WTC11 (cell line): ENCODE measurements at regions not wholly inside any gene's neighbourhood (a gene's known extent, or its start where the extent isn't known, plus 50 kb on each side); places are given as distances from the start of the nearest gene placed in this dataset.
A peak's percentile ranks its signal among the peaks of the same experiment; 100 is the strongest.
"Not testable (repeated sequence)": the region's sequence is repeated elsewhere in the genome, so short reads cannot be mapped to it uniquely, and the experiment has no call there.

ENCODE experiments used
- ATAC-seq: fragments of 200-7000 bp; cut with Tn5 transposase; 2 replicates; pipeline ENCODE4 v1.10.0; 2021; ENCODE audit warnings: mild to moderate bottlenecking, moderate library complexity
- CTCF ChIA-PET: fragments of 300-600 bp; sonication (Branson Sonifier 250); formaldehyde crosslinking; loops from one replicate; lab custom pipeline; 2021; ENCODE audit warnings: antibody characterized with exemption; lab: Charles Lee
- POLR2A ChIA-PET: fragments of 350-600 bp; sonication (Branson Sonifier 250); formaldehyde crosslinking; loops from one replicate; lab custom pipeline; 2021; ENCODE audit warnings: antibody characterized with exemption; lab: Charles Lee
- DNase-seq: peaks from one replicate; pipeline ENCODE4 v3.0.0; 2021; ENCODE audit warnings: low spot score
- H3K27ac Mint-ChIP-seq: 2 replicates; pipeline ENCODE4 v1.8.0; 2021; ENCODE audit warnings: mixed read lengths
- H3K27me3 Mint-ChIP-seq: 2 replicates; pipeline ENCODE4 v1.8.0; 2021; ENCODE audit warnings: low read depth, mild to moderate bottlenecking, moderate library complexity, mixed read lengths
- H3K36me3 Mint-ChIP-seq: 2 replicates; pipeline ENCODE4 v1.8.0; 2021; ENCODE audit warnings: mixed read lengths
- H3K4me1 Mint-ChIP-seq: 2 replicates; pipeline ENCODE4 v1.8.0; 2022; ENCODE audit warnings: mixed read lengths
- H3K4me3 Mint-ChIP-seq: 2 replicates; pipeline ENCODE4 v1.8.0; 2021; ENCODE audit warnings: mild to moderate bottlenecking, moderate library complexity, mixed read lengths
- H3K9me3 Mint-ChIP-seq: 2 replicates; pipeline ENCODE4 v1.8.0; 2021; ENCODE audit warnings: mixed read lengths
- ATF1 ChIP-seq: sonication (generic); formaldehyde crosslinking; IDR thresholded peaks from 2 replicates; pipeline ENCODE4 v1.8.1; 2023; ENCODE audit warnings: mild to moderate bottlenecking, moderate library complexity, missing genetic modification reagents
- ETV6 ChIP-seq: sonication (generic); formaldehyde crosslinking; IDR thresholded peaks from 2 replicates; pipeline ENCODE4 v1.8.1; 2022; ENCODE audit warnings: mild to moderate bottlenecking, missing genetic modification reagents
- FOXK1 ChIP-seq: sonication (generic); formaldehyde crosslinking; IDR thresholded peaks from 2 replicates; pipeline ENCODE4 v1.8.0; 2022; ENCODE audit warnings: mild to moderate bottlenecking, moderate library complexity, missing genetic modification reagents
- NR1H2 ChIP-seq: sonication (generic); formaldehyde crosslinking; IDR thresholded peaks from 2 replicates; pipeline ENCODE4 v1.9.0; 2021; ENCODE audit warnings: mild to moderate bottlenecking, moderate library complexity, missing genetic modification reagents
- NR2C2 ChIP-seq: sonication (generic); formaldehyde crosslinking; IDR thresholded peaks from 2 replicates; pipeline ENCODE4 v1.8.0; 2022; ENCODE audit warnings: mild to moderate bottlenecking, missing genetic modification reagents
- RELA ChIP-seq: sonication (generic); formaldehyde crosslinking; IDR thresholded peaks from 2 replicates; pipeline ENCODE4 v1.8.1; 2022; ENCODE audit warnings: missing genetic modification reagents, mild to moderate bottlenecking, borderline replicate concordance
- TCF7 ChIP-seq: sonication (generic); formaldehyde crosslinking; IDR thresholded peaks from 2 replicates; pipeline ENCODE4 v1.8.0; 2022; ENCODE audit warnings: mild to moderate bottlenecking, low read depth, missing genetic modification reagents, moderate library complexity
- ZNF138 ChIP-seq: sonication (generic); formaldehyde crosslinking; conservative IDR thresholded peaks from 2 replicates; pipeline ENCODE4 v1.8.1; 2022; ENCODE audit warnings: mild to moderate bottlenecking, moderate library complexity, missing genetic modification reagents
- ZNF423 ChIP-seq: fragments of 250-450 bp; sonication (Bioruptor Pico); IDR thresholded peaks from 2 replicates; pipeline ENCODE4 v2.1.2; 2022; ENCODE audit warnings: mild to moderate bottlenecking, moderate library complexity
- ZNF671 ChIP-seq: fragments of 250-450 bp; sonication (Bioruptor Pico); IDR thresholded peaks from 2 replicates; pipeline ENCODE4 v1.8.0; 2021; ENCODE audit warnings: mild to moderate bottlenecking
- TF ChIP-seq, protein P1 (sequence below): sonication (generic); formaldehyde crosslinking; IDR thresholded peaks from 2 replicates; pipeline ENCODE4 v1.8.1; 2023; ENCODE audit warnings: mild to moderate bottlenecking, missing genetic modification reagents
- TF ChIP-seq, protein P2 (sequence below): fragments of 200-600 bp; IDR thresholded peaks from 2 replicates; pipeline ENCODE4 v1.8.0; 2022; ENCODE audit warnings: antibody characterized with exemption
- TF ChIP-seq, protein P3 (sequence below): sonication (generic); formaldehyde crosslinking; IDR thresholded peaks from 2 replicates; pipeline ENCODE4 v1.8.1; 2022; ENCODE audit warnings: mild to moderate bottlenecking, missing genetic modification reagents, moderate library complexity, borderline replicate concordance

DNA sequence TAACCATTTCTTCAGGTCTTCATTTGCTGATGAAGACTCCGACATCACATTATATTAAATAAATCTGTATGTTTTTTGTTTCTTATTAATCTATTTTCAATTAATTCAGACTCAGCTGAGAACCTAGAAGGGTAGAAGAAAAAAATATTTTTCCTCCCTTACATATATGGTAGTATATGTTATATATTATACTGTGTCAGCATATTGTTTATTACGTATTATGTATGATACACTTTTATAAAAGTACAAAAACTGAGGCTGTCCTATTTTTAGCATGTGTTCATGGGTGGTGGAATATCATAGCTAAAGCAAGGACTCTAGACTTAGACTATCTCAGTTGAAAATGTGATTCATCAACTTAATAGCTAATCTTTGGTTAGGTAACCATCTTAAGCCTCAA, 149.3 kb downstream of the CENPC start:
- Mint-ChIP-seq H3K4me3 (no peak overlapping the region), H3K27ac (no peak overlapping the region), H3K27me3 (peaks cover 2% of the 10 kb centered on the region; the same call in 1 of the 2 replicates), H3K36me3 (no peaks in the 10 kb centered on the region), H3K9me3 (peaks cover 4% of the 10 kb centered on the region), H3K4me1 (no peaks in the 10 kb centered on the region)
- TF ChIP-seq NR1H2 (CRISPR knock-in tag) (no peak), ETV6 (CRISPR knock-in tag) (no peak), ZNF671 (CRISPR knock-in tag) (no peak), NR2C2 (CRISPR knock-in tag) (no peak)
- TF ChIP-seq, protein P1, sequence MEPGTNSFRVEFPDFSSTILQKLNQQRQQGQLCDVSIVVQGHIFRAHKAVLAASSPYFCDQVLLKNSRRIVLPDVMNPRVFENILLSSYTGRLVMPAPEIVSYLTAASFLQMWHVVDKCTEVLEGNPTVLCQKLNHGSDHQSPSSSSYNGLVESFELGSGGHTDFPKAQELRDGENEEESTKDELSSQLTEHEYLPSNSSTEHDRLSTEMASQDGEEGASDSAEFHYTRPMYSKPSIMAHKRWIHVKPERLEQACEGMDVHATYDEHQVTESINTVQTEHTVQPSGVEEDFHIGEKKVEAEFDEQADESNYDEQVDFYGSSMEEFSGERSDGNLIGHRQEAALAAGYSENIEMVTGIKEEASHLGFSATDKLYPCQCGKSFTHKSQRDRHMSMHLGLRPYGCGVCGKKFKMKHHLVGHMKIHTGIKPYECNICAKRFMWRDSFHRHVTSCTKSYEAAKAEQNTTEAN (CRISPR knock-in tag), result no peak
- DNase-seq (no peak), ATAC-seq (no peak)
- POLR2A ChIA-PET, result no interaction called here
- CTCF ChIA-PET, result interaction anchor here (0.6 to 1.2 kb wide), 4 partner anchors 8 to 309 kb away, joined by 3 to 4 read pairs (median 4); no protein-coding TSS in a partner anchor

- no peak for TF ChIP-seq ZNF138 (CRISPR knock-in tag)
- TF ChIP-seq ATF1 (CRISPR knock-in tag), result no peak
- TF ChIP-seq, all 79 proteins: peak for 0
- Mint-ChIP-seq H3K27me3 (no peaks in the 10 kb centered on the region), H3K4me3 (no peak overlapping the region), H3K27ac (no peak overlapping the region), H3K36me3 (no peaks in the 10 kb centered on the region), H3K9me3 (peaks cover 4% of the 10 kb centered on the region), H3K4me1 (peaks cover under 1% of the 10 kb centered on the region)
- ATAC-seq (no peak), DNase-seq (no peak)
- CTCF ChIA-PET, result no interaction called here
- POLR2A ChIA-PET, result no interaction called here
Observed at GRCh38 chr4:67394879-67395278, 150.4 kb downstream of the CENPC start.

- Mint-ChIP-seq H3K27ac (no peak overlapping the region), H3K4me1 (peaks cover 7% of the 10 kb centered on the region), H3K27me3 (no peaks in the 10 kb centered on the region), H3K4me3 (no peak overlapping the region), H3K9me3 (peaks cover 4% of the 10 kb centered on the region)
- no peak for ATAC-seq
- ChIA-PET POLR2A (no interaction called here), CTCF (interaction anchor here (1.0 to 1.6 kb wide), 4 partner anchors 9 to 343 kb away, joined by 3 to 8 read pairs (median 3); no protein-coding TSS in a partner anchor)
- DNase-seq, result no peak
- TF ChIP-seq, protein P2, sequence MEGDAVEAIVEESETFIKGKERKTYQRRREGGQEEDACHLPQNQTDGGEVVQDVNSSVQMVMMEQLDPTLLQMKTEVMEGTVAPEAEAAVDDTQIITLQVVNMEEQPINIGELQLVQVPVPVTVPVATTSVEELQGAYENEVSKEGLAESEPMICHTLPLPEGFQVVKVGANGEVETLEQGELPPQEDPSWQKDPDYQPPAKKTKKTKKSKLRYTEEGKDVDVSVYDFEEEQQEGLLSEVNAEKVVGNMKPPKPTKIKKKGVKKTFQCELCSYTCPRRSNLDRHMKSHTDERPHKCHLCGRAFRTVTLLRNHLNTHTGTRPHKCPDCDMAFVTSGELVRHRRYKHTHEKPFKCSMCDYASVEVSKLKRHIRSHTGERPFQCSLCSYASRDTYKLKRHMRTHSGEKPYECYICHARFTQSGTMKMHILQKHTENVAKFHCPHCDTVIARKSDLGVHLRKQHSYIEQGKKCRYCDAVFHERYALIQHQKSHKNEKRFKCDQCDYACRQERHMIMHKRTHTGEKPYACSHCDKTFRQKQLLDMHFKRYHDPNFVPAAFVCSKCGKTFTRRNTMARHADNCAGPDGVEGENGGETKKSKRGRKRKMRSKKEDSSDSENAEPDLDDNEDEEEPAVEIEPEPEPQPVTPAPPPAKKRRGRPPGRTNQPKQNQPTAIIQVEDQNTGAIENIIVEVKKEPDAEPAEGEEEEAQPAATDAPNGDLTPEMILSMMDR, result peak; percentile 80
- no peak for TF ChIP-seq FOXK1 (CRISPR knock-in tag)
- TF ChIP-seq, all 79 proteins: peak for 1
- no peaks in the 10 kb centered on the region for H3K36me3 Mint-ChIP-seq
Observed at GRCh38 chr4:67393699-67394281, 151.5 kb downstream of the CENPC start.

DNA sequence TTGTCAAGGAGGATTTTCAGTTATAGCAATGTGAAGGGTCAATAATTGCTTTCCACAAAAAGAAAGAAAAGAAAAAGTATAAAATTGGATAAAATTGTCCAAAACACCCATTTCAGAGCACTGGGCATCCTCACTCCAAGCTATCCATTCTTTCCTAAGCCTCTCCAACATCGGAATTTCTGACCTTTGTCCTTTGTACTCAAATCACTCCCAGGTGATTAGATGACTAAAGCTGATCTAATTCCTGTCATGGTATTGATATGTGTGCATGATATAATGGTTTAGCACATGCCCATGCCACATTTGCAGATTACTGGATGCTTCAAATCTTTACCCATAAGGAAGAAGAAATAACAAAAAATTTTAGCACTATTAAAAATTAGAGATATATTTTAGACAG, 152.3 kb downstream of the CENPC start:
- Mint-ChIP-seq H3K4me3 (no peak overlapping the region), H3K36me3 (no peaks in the 10 kb centered on the region), H3K4me1 (peaks cover 7% of the 10 kb centered on the region), H3K9me3 (peaks cover 2% of the 10 kb centered on the region), H3K27me3 (no peaks in the 10 kb centered on the region), H3K27ac (no peak overlapping the region)
- CTCF ChIA-PET, result interaction anchor here (1.0 to 1.6 kb wide), 4 partner anchors 10 to 342 kb away, joined by 3 to 8 read pairs (median 3); no protein-coding TSS in a partner anchor
- ATAC-seq (no peak), DNase-seq (no peak)
- no peak for TF ChIP-seq ZNF423 (CRISPR knock-in tag)
- no peak for TF ChIP-seq TCF7 (CRISPR knock-in tag)
- TF ChIP-seq ZNF138 (CRISPR knock-in tag), result no peak
- no peak for TF ChIP-seq RELA
- TF ChIP-seq, protein P3, sequence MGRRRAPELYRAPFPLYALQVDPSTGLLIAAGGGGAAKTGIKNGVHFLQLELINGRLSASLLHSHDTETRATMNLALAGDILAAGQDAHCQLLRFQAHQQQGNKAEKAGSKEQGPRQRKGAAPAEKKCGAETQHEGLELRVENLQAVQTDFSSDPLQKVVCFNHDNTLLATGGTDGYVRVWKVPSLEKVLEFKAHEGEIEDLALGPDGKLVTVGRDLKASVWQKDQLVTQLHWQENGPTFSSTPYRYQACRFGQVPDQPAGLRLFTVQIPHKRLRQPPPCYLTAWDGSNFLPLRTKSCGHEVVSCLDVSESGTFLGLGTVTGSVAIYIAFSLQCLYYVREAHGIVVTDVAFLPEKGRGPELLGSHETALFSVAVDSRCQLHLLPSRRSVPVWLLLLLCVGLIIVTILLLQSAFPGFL (CRISPR knock-in tag), result no peak
- POLR2A ChIA-PET, result no interaction called here

GRCh38 chr4:67381406-67381804, 163.9 kb downstream of the CENPC start:
- POLR2A ChIA-PET, result interaction anchor here (0.7 kb wide), 1 partner anchor 236 kb away, joined by 3 read pairs; no protein-coding TSS in a partner anchor
- H3K9me3 Mint-ChIP-seq, result peaks cover 53% of the 10 kb centered on the region
- peaks cover 29% of the 10 kb centered on the region for H3K36me3 Mint-ChIP-seq
- H3K4me1 Mint-ChIP-seq, result peaks cover 11% of the 10 kb centered on the region
- H3K27me3 Mint-ChIP-seq, ATAC-seq, H3K27ac Mint-ChIP-seq, H3K4me3 Mint-ChIP-seq, DNase-seq, CTCF ChIA-PET: not testable (repeated sequence)

DNA sequence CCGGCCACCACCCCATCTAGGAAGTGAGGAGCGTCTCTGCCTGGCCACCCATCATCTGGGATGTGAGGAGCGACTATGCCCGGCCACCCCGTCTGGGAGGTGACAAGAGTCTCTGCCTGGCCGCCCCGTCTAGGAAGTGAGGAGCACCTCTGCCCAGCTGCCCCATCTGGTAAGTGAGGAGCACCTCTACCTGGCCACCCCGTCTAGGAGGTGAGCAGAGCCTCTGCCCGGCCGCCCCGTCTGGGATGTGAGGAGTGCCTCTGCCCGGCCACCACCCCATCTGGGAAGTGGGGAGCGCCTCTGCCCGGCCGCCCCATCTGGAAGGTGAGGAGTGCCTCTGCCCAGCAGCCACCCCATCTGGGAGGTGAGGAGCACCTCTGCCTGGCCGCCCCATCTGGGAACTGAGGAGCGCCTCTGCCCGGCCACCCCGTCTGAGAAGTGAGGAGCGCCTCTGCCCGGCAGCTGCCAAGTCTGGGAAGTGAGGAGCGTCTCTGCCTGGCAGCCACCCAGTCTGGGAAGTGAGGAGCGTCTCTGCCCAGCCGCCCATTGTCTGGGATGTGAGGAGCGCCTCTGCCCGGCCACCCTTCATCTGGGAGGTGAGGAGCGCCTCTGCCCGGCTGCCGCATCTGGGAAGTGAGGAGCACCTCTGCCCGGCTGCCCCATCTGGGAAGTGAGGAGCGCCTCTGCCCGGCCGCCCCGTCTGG, 164.4 kb downstream of the CENPC start:
- CTCF ChIA-PET, DNase-seq, POLR2A ChIA-PET, H3K4me3 Mint-ChIP-seq, H3K27ac Mint-ChIP-seq, ATAC-seq, H3K27me3 Mint-ChIP-seq: not testable (repeated sequence)
- Mint-ChIP-seq H3K4me1 (peaks cover 13% of the 10 kb centered on the region), H3K9me3 (peaks cover 56% of the 10 kb centered on the region), H3K36me3 (peaks cover 29% of the 10 kb centered on the region)
